GM20431 (cell line): ENCODE measurements at regions not wholly inside any gene's neighbourhood (a gene's known extent, or its start where the extent isn't known, plus 50 kb on each side); places are given as distances from the start of the nearest gene placed in this dataset.

Experiments
- in situ Hi-C: fragments of 300-500 bp; cut with MseI, MboI; formaldehyde crosslinking; loops from one replicate; pipeline ENCODE4 v1.15.0; 2020; ENCODE audit warnings: low sequenced_read_pairs; ENCODE audit not compliant: unreplicated experiment

DNA sequence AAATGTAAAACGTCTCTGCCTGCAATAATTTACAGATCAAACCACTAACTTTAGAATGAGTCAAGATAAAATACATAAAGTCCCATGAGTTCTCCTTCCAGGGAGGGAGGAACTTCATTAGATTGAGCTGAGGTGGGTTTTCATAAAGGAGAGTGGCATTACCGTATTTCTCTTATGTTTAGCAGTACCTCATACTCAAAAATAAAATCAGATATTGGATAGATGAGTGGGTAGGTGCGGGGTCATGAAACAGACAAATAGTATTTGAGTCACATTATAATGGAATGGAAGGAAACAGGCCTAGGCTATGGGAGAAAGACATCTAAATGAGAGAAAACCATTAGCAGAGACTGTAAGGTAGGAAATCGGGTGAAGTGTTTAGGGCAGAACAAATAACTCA, 166.1 kb upstream of the SMLR1 start:
- in situ Hi-C loops = no loop called here

DNA sequence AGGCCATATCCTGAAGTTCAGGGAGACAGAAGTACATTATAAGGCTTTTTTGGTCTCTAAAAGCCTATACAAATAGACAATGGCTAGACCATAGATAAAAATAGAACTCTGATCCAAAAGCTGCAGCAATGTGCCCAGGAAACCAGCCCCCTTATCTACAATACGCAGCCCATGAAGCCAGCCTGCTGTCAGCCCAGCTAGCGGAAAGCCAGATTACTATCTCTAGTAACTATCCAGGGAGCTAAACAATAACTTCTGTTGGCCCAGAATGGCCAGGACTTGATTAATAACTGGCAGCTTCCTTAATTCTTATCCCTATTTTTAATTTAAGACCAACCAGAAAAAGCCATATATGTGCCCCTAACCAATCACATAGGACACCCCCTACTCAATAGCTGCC, 160.4 kb upstream of the SMLR1 start:
- in situ Hi-C loops = no loop called here

DNA sequence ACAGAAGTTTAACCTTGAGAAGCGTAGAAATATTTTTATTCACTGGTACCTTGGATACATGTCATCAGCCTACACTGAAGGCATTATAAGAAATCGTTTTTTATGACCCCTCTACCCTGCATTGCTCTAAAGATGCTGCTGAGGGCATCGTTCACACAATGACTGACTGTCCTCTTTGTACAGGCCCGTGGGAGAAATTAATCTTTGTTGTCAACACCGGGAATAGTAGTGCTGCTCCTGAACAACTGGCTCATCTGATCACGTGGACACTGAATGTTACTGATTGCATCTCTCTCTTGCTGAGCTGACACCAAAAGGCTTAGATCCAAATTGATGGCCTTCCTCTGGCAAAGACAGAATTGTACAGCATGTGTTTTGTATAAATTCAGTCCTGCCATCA, 157.1 kb upstream of the SMLR1 start:
- in situ Hi-C loops = no loop called here

- in situ Hi-C loops = no loop called here
Measured at GRCh38 chr6:130671119-130671518, 156.1 kb upstream of the SMLR1 start.

DNA sequence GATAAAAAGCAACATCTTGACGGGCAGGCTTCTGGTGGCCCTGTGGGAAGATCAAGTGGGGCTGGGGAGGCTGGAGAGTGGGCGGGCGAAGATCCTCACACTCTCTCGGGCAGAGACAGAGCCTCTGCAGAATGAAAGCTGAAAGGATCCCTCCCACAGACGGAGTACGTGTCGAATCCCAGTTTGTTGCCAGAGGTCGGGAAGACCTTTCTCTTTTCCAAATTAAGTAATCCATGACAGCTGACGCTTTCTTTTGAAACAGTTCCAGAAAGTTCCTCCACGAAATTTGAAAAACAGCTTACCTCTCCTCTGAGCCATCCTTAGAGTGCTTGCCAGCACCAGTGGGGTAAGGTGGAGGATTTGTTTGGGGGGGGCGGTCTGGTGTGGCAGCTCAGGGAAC, 155.6 kb upstream of the SMLR1 start:
- in situ Hi-C loops = no loop called here

DNA sequence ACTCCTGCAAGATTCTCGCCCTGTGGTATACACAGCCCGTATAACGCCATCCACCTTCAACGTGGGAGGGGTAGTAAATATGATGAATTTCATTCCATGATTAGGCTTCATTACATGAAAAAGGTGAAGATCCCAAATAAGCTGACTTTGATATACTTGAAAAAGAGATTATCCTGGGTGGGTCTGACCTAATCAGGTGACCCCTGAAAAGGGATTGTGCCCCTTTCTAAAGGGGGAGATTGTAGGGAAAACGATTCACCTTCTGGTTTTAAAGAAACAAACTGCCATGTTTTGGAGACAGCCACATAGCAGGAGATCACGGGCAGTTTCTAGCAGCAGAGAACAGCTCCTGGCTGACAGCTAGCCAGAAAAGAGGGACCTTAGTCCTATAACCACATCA, 155.1 kb upstream of the SMLR1 start:
- in situ Hi-C loops = no loop called here

GRCh38 chr6:130674604-130675003, 152.6 kb upstream of the SMLR1 start:
- in situ Hi-C loops = no loop called here

DNA sequence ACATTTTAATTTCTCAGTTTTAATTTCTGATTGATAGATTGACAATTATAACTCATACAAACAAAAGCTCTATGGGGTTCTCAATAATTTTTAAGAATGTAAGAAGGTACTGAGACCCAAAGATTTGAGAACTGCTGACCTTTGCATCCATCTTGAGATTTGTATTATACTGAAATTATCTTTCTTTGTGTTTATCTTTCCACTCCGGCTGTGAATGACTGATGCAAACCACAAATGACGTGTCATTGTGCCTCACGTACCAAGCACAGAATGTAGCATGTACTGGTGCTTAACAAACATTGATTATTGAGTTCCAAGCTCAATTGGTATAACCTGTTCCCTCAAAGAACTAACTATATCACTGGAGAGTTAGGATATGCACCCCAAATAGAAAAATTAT, 152.1 kb upstream of the SMLR1 start:
- in situ Hi-C loops = no loop called here

DNA sequence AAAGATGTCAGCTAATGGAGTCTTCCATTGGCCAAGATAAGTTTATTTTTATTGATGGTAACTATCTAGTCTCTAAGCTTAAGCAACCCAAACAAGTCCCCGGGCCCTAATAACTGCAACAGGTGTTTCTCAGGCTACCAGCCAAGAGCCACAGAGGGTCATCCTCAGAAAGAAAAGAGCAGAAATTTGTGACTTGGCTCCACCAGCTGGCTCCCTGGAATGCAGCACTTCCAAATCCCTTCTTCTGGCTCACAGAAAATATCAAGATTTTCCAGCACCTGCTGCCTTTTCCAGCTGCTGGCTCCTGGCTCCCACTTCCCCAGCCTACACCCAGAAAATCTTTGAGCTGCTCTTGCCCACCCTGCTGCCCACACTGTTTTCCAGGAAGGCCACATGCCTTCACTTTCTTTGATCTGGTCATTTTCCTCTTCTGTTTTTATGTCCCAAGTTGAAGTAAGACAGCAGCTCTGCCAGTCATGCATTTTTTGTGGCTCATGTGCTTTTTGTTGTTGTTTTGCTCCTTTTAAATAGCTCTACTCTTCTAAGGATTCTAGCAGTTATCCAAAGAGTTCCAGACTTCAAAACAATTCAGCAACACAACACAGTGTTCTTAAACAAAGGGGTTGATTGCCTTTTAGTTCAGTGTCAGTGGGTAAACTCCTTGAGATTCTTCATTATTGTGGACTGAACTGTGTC, 151.0 kb upstream of the SMLR1 start:
- in situ Hi-C loops = no loop called here

GRCh38 chr6:130676773-130677144, 150.4 kb upstream of the SMLR1 start:
- in situ Hi-C loops = no loop called here

- in situ Hi-C loops = no loop called here
Measured at GRCh38 chr6:130677312-130677711, 149.9 kb upstream of the SMLR1 start.

GRCh38 chr6:130677766-130678165, 149.4 kb upstream of the SMLR1 start:
- in situ Hi-C loops = no loop called here

DNA sequence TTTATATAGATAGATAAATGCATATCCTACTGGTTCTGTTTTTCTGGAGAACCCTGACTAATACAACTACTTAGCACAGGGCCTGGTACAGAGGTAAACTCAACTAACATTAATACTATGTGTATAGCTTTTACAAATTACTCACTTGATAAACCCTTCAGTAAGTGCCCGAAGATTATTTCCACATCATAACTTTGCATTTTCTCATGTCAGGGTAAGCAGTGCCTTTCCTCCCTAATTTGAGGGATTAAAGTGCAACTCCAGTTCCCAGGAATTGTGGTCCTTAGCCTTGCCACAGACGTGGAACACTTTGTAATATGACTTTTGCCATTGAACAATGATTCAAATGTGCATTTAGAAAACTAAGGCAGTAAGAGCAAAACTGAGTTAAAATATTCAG, 147.5 kb upstream of the SMLR1 start:
- in situ Hi-C loops = no loop called here

DNA sequence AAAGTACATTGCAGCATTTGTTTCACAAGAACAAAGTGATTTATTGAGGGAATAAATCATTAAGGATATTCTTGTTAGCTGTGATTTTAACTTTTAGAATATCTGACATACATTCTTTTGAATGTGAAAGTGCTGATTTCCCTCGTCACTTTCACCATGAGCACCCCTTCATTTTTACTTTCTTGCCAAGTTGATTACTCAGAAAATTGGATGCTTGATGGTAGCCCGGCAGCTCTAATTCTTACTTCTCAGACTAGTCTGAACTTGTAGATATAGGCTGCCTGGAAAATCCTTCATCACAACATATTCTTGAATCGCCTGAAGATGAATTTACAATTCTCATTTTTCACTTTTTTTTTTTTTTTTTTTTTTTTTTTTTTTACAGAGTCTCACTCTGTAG, 147.1 kb upstream of the SMLR1 start:
- in situ Hi-C loops = no loop called here

DNA sequence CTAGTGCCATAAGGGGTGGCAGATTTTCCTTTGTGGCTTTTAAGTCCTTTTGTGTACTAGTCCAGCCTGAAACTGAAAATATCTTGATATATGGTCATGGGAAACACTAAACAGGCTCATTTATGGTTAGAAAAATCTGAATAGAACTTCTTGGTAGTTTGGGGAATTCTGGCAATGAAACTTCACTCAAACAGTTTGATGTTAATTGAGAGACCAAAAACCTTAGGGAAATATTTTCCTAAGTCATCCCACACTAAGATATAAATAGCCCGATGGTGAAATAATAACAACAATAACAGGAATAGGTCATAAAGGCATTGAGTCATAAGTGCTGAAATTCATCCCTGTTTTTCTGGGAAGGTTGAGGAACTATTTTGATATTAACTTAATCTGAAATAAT, 146.2 kb upstream of the SMLR1 start:
- in situ Hi-C loops = no loop called here

DNA sequence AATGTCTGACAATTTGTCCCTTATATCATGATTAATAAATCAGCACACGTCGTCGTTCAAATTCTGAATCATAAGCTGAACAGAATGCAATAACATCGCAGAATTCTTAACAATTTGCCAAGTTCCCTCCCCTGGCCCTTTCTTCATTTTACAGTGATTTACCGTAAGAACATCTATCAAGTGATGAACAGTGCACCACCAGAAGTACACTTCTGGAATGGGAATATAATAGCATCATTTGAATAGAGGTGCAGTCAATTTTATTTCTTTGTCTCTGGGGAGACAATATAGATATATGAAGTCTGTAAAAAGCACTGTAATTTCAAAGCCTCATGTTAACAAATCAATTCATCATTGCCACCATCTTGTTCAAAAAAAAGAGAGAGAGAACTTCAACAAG, 145.1 kb upstream of the SMLR1 start:
- in situ Hi-C loops = no loop called here

- in situ Hi-C loops = no loop called here
Measured at GRCh38 chr6:130683761-130684517, 143.3 kb upstream of the SMLR1 start.

- in situ Hi-C loops = loop anchor here (10.0 kb wide), 1 partner anchor 368 kb away; no protein-coding TSS in a partner anchor
Measured at GRCh38 chr6:130692659-130693058, 134.5 kb upstream of the SMLR1 start.

DNA sequence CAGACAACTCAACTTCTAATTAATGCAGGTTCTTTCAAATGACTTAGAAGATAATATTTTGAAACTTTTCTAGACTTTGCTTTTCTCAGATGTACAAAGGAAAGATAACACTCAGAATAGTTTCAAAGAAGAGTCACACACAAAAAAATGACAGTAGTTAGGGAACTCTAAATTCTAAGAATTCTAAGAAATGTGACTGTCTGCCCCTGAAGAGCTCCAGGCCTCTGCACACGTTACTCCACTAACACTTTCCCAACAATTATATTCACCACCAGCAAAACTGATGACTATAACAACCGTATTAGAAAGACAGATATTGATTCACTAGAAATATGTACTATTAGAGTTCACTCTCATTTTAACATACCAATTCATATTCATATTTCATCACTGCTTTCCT, 133.3 kb upstream of the SMLR1 start:
- in situ Hi-C loops = loop anchor here (10.0 kb wide), 1 partner anchor 369 kb away; no protein-coding TSS in a partner anchor

- in situ Hi-C loops = loop anchor here (10.0 kb wide), 1 partner anchor 370 kb away; no protein-coding TSS in a partner anchor
Measured at GRCh38 chr6:130694606-130695005, 132.6 kb upstream of the SMLR1 start.

- in situ Hi-C loops = loop anchor here (10.0 kb wide), 1 partner anchor 372 kb away; no protein-coding TSS in a partner anchor
Measured at GRCh38 chr6:130696806-130697205, 130.4 kb upstream of the SMLR1 start.
